Suprapubic skin (tissue), 4 donors: ENCODE measurements at regions not wholly inside any gene's neighbourhood (a gene's known extent, or its start where the extent isn't known, plus 50 kb on each side); places are given as distances from the start of the nearest gene placed in this dataset.

ENCODE experiments used
- DNase-seq, 2 donors: peaks; one replicate each; pipeline ENCODE4 v3.0.0-alpha.2; 2019; ENCODE audit warnings: low spot score in 2 of 2
- H3K27ac ChIP-seq: fragments of 200-600 bp; sonication (generic); one replicate; pipeline ENCODE4 v1.5.1; 2019
- H3K27me3 ChIP-seq: fragments of 200-600 bp; sonication (generic); one replicate; pipeline ENCODE4 v1.5.1; 2019
- H3K36me3 ChIP-seq: fragments of 200-600 bp; sonication (generic); one replicate; pipeline ENCODE4 v1.5.1; 2019
- H3K4me1 ChIP-seq: fragments of 200-600 bp; sonication (generic); one replicate; pipeline ENCODE4 v1.5.1; 2019
- H3K4me3 ChIP-seq: fragments of 200-600 bp; sonication (generic); one replicate; pipeline ENCODE4 v1.5.1; 2019; ENCODE audit warnings: mild to moderate bottlenecking
- H3K9me3 ChIP-seq: fragments of 200-600 bp; sonication (generic); one replicate; pipeline ENCODE4 v1.5.1; 2019
- CTCF ChIP-seq, 2 donors: fragments of 200-600 bp in 1 of 2; fragments of 450-650 bp in 1 of 2; sonication (generic) in 1 of 2; IDR thresholded peaks; one replicate each; pipeline ENCODE4 v1.5.1; 2016 to 2019; ENCODE audit warnings: antibody characterized with exemption in 2 of 2, mild to moderate bottlenecking in 1 of 2, moderate library complexity in 1 of 2
- EP300 ChIP-seq: sonication (generic); formaldehyde crosslinking; IDR thresholded peaks from one replicate; pipeline ENCODE4 v1.6.1; 2017; ENCODE audit warnings: antibody characterized with exemption
- POLR2A ChIP-seq, 2 donors: fragments of 450-650 bp; IDR thresholded peaks; one replicate each; pipeline ENCODE4 v1.6.1; 2017; ENCODE audit warnings: antibody characterized with exemption in 2 of 2, mild to moderate bottlenecking in 2 of 2, moderate library complexity in 2 of 2
- POLR2AphosphoS5 ChIP-seq, 3 donors: sonication (generic); formaldehyde crosslinking; IDR thresholded peaks; one replicate each; pipeline ENCODE4 v1.6.1; 2017; ENCODE audit warnings: antibody characterized with exemption in 3 of 3
- WGBS: methylation state at CpG from one replicate; pipeline ENCODE4 v1.1.5; 2018; 5-methylcytosine and 5-hydroxymethylcytosine counted together

DNA sequence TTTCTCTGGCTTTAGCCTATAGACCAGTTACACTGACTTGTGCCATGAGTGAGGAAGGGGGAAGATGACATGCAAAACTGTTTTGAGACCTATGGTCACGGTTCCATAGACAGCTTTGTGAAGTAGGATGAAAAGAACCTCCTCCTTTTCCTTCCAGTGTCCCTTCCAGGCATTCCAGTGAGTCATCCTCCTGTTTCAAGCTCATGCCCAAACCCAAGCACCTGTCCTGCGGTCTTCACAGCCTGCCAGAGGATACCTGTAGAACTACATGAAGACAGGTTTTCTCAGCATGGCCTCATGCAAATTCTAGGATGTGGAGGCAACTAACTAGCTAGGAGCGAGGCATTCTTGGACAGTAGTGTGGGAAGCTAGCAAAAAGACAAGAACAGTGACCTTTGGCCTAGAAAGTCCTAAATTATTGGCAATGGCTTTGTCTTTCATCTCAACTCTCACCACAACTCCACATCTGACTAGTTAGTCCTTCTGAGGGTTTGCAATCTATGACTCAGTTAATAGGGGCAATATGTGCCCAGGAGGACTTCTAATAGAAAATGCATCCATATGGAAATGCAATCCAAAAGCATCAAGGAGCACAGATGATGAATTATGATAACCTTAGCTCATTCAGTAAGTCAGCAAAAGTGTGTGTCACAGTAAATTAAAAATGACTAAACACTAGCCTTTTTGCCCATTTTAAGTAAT is 154.7 kb downstream of the RBM43 start:
- no peak overlapping the region for H3K27ac ChIP-seq
- 54% methylated on average over 3 of the region's 3 CpGs for WGBS
- no peak for TF ChIP-seq POLR2AphosphoS5 (IDR thresholded peaks at IDR 0.05)
- DNase-seq, result no peak
- H3K4me3 ChIP-seq, result no peak overlapping the region
- no peaks in the 10 kb centered on the region for H3K9me3 ChIP-seq
- H3K4me1 ChIP-seq, result peaks cover 6% of the 10 kb centered on the region
- no peaks in the 10 kb centered on the region for H3K27me3 ChIP-seq
- no peaks in the 10 kb centered on the region for H3K36me3 ChIP-seq

- no peak for DNase-seq
- peaks cover 6% of the 10 kb centered on the region for H3K4me1 ChIP-seq
- no peaks in the 10 kb centered on the region for H3K36me3 ChIP-seq
- no peak overlapping the region for H3K4me3 ChIP-seq
- H3K27me3 ChIP-seq, result no peaks in the 10 kb centered on the region
- TF ChIP-seq POLR2A (IDR thresholded peaks at IDR 0.05) (no peak), CTCF (IDR thresholded peaks at IDR 0.05) (no peak), EP300 (no peak), POLR2AphosphoS5 (IDR thresholded peaks at IDR 0.05) (no peak)
- 95% methylated on average over 4 of the region's 4 CpGs for WGBS
- H3K27ac ChIP-seq, result no peak overlapping the region
- no peaks in the 10 kb centered on the region for H3K9me3 ChIP-seq
Observed at GRCh38 chr2:151103551-151103950, 158.1 kb downstream of the RBM43 start.

GRCh38 chr2:151102226-151102625 is 159.4 kb downstream of the RBM43 start:
- no peaks in the 10 kb centered on the region for H3K9me3 ChIP-seq
- 58% methylated on average over 2 of the region's 2 CpGs for WGBS
- no peaks in the 10 kb centered on the region for H3K36me3 ChIP-seq
- H3K27ac ChIP-seq, result no peak overlapping the region
- H3K4me1 ChIP-seq, result peaks cover 4% of the 10 kb centered on the region
- no peak for DNase-seq
- no peak overlapping the region for H3K4me3 ChIP-seq
- TF ChIP-seq POLR2AphosphoS5 (IDR thresholded peaks at IDR 0.05) (no peak), EP300 (no peak), CTCF (IDR thresholded peaks at IDR 0.05) (no peak), POLR2A (IDR thresholded peaks at IDR 0.05) (no peak)
- H3K27me3 ChIP-seq, result no peaks in the 10 kb centered on the region

GRCh38 chr2:151098841-151099240 is 162.8 kb downstream of the RBM43 start:
- H3K36me3 ChIP-seq, result no peaks in the 10 kb centered on the region
- no peak overlapping the region for H3K4me3 ChIP-seq
- no peaks in the 10 kb centered on the region for H3K27me3 ChIP-seq
- H3K9me3 ChIP-seq, result no peaks in the 10 kb centered on the region
- TF ChIP-seq EP300 (no peak), CTCF (IDR thresholded peaks at IDR 0.05) (no peak), POLR2A (IDR thresholded peaks at IDR 0.05) (no peak), POLR2AphosphoS5 (IDR thresholded peaks at IDR 0.05) (no peak)
- no peak overlapping the region for H3K27ac ChIP-seq
- peaks cover 7% of the 10 kb centered on the region for H3K4me1 ChIP-seq
- DNase-seq, result no peak

GRCh38 chr2:151097895-151098294 is 163.8 kb downstream of the RBM43 start:
- H3K27me3 ChIP-seq, result no peaks in the 10 kb centered on the region
- H3K36me3 ChIP-seq, result no peaks in the 10 kb centered on the region
- 72% methylated on average over 4 of the region's 4 CpGs for WGBS
- H3K9me3 ChIP-seq, result no peaks in the 10 kb centered on the region
- H3K27ac ChIP-seq, result no peak overlapping the region
- peaks cover 7% of the 10 kb centered on the region for H3K4me1 ChIP-seq
- H3K4me3 ChIP-seq, result no peak overlapping the region
- no peak for TF ChIP-seq POLR2A (IDR thresholded peaks at IDR 0.05)
- TF ChIP-seq EP300, result no peak
- no peak for TF ChIP-seq POLR2AphosphoS5 (IDR thresholded peaks at IDR 0.05)
- no peak for TF ChIP-seq CTCF (IDR thresholded peaks at IDR 0.05)
- DNase-seq, result no peak

GRCh38 chr2:151097128-151097527 is 164.5 kb downstream of the RBM43 start:
- no peaks in the 10 kb centered on the region for H3K9me3 ChIP-seq
- DNase-seq, result no peak
- TF ChIP-seq CTCF (IDR thresholded peaks at IDR 0.05) (no peak), EP300 (no peak), POLR2A (IDR thresholded peaks at IDR 0.05) (no peak), POLR2AphosphoS5 (IDR thresholded peaks at IDR 0.05) (no peak)

More at GRCh38 chr2:151097128-151097527, 164.5 kb downstream of the RBM43 start:
- Histone ChIP-seq H3K4me3 (no peak overlapping the region), H3K4me1 (peaks cover 7% of the 10 kb centered on the region), H3K36me3 (no peaks in the 10 kb centered on the region), H3K27ac (no peak overlapping the region), H3K27me3 (no peaks in the 10 kb centered on the region)
